Colon (tissue), 2 donors: ENCODE measurements at regions not wholly inside any gene's neighbourhood (a gene's known extent, or its start where the extent isn't known, plus 50 kb on each side); places are given as distances from the start of the nearest gene placed in this dataset.

Experiments used
- FAIRE-seq: peaks from 2 replicates; lab custom pipeline; 2012; peaks lifted over from hg19 to GRCh38; lab: Jason Lieb, UNC
- donor health status: control.
- donor health status: control.

GRCh38 chr5:31097851-31098250, 95.6 kb upstream of the CDH6 start:
- no peak for FAIRE-seq

- no peak for FAIRE-seq
These were observed 97.1 kb upstream of the CDH6 start for GRCh38 chr5:31096238-31096865.

GRCh38 chr5:31095796-31096195, 97.7 kb upstream of the CDH6 start:
- FAIRE-seq: no peak

GRCh38 chr5:31091501-31091900, 102.0 kb upstream of the CDH6 start:
- FAIRE-seq: no peak

- no peak for FAIRE-seq
These were observed 103.0 kb upstream of the CDH6 start for GRCh38 chr5:31090467-31090866.

- no peak for FAIRE-seq
These were observed 106.6 kb upstream of the CDH6 start for GRCh38 chr5:31086839-31087415.

GRCh38 chr5:31084871-31085270, 108.6 kb upstream of the CDH6 start:
- FAIRE-seq: no peak

GRCh38 chr5:31083364-31083763, 110.1 kb upstream of the CDH6 start:
- no peak for FAIRE-seq

GRCh38 chr5:31079668-31080067, 113.8 kb upstream of the CDH6 start:
- FAIRE-seq: no peak

GRCh38 chr5:31078956-31079355, 114.5 kb upstream of the CDH6 start:
- FAIRE-seq: no peak

- no peak for FAIRE-seq
These were observed 117.5 kb upstream of the CDH6 start for GRCh38 chr5:31075981-31076380.

- no peak for FAIRE-seq
These were observed 125.2 kb upstream of the CDH6 start for GRCh38 chr5:31068287-31068686.

- FAIRE-seq: no peak
These were observed 126.7 kb upstream of the CDH6 start for GRCh38 chr5:31066655-31067328.

- no peak for FAIRE-seq
These were observed 129.3 kb upstream of the CDH6 start for GRCh38 chr5:31064215-31064614.

GRCh38 chr5:31062902-31063580, 130.4 kb upstream of the CDH6 start:
- FAIRE-seq: no peak

GRCh38 chr5:31059889-31060288, 133.6 kb upstream of the CDH6 start:
- FAIRE-seq: no peak

- FAIRE-seq: no peak
These were observed 139.0 kb upstream of the CDH6 start for GRCh38 chr5:31054453-31054852.

- no peak for FAIRE-seq
These were observed 140.4 kb upstream of the CDH6 start for GRCh38 chr5:31052937-31053658.

- FAIRE-seq: no peak
These were observed 142.2 kb upstream of the CDH6 start for GRCh38 chr5:31051316-31051715.

GRCh38 chr5:31049936-31050704, 143.4 kb upstream of the CDH6 start:
- no peak for FAIRE-seq

GRCh38 chr5:31049461-31049860, 144.0 kb upstream of the CDH6 start:
- FAIRE-seq: no peak
